Smooth muscle cell (in vitro differentiated cells): ENCODE measurements at regions not wholly inside any gene's neighbourhood (a gene's known extent, or its start where the extent isn't known, plus 50 kb on each side); places are given as distances from the start of the nearest gene placed in this dataset.

Source experiments
- DNase-seq: peaks from one replicate; lab custom pipeline; 2025; ENCODE audit not compliant: unreplicated experiment; lab: John Stamatoyannopoulos, UW
- H2AFZ ChIP-seq: fragments of 200-600 bp; sonication (generic); 2 replicates; pipeline ENCODE4 v1.6.0; 2016; ENCODE audit warnings: antibody characterized with exemption, low read depth, mild to moderate bottlenecking
- H3F3A ChIP-seq: fragments of 200-600 bp; sonication (generic); 2 replicates; pipeline ENCODE4 v1.6.0; 2017; ENCODE audit warnings: antibody characterized with exemption, low read depth
- H3K27ac ChIP-seq: fragments of 200-600 bp; sonication (generic); 2 replicates; pipeline ENCODE4 v1.5.1; 2016; ENCODE audit warnings: low read depth, mild to moderate bottlenecking
- H3K27me3 ChIP-seq: fragments of 200-600 bp; sonication (generic); 2 replicates; pipeline ENCODE4 v1.6.1; 2016; ENCODE audit warnings: low read depth, mild to moderate bottlenecking
- H3K36me3 ChIP-seq: fragments of 200-600 bp; sonication (generic); 2 replicates; pipeline ENCODE4 v1.5.1; 2016; ENCODE audit warnings: low read depth
- H3K4me1 ChIP-seq: fragments of 200-600 bp; sonication (generic); 2 replicates; pipeline ENCODE4 v1.5.1; 2016; ENCODE audit warnings: low read depth
- H3K4me2 ChIP-seq: fragments of 200-600 bp; sonication (generic); 2 replicates; pipeline ENCODE4 v1.6.0; 2016; ENCODE audit warnings: mild to moderate bottlenecking
- H3K4me3 ChIP-seq: fragments of 200-600 bp; sonication (generic); 2 replicates; pipeline ENCODE4 v1.5.1; 2016; ENCODE audit warnings: mild to moderate bottlenecking
- H3K79me2 ChIP-seq: fragments of 200-600 bp; sonication (generic); 2 replicates; pipeline ENCODE4 v1.6.0; 2016; ENCODE audit warnings: low read depth, mild to moderate bottlenecking
- H3K9ac ChIP-seq: fragments of 200-600 bp; sonication (generic); 2 replicates; pipeline ENCODE4 v1.6.0; 2016; ENCODE audit warnings: low read depth
- H3K9me3 ChIP-seq: fragments of 200-600 bp; sonication (generic); replicated peaks from 2 replicates; pipeline ENCODE4 v1.5.1; 2016; ENCODE audit warnings: low read depth
- H4K20me1 ChIP-seq: fragments of 200-600 bp; sonication (generic); 2 replicates; pipeline ENCODE4 v1.6.0; 2016; ENCODE audit warnings: low read depth
- CTCF ChIP-seq: fragments of 200-600 bp; sonication (generic); IDR thresholded peaks from 2 replicates; pipeline ENCODE4 v1.5.1; 2017; ENCODE audit warnings: borderline replicate concordance, mild to moderate bottlenecking, antibody characterized with exemption; ENCODE audit not compliant: insufficient read depth, poor library complexity, severe bottlenecking
- WGBS: methylation state at CpG from one replicate; pipeline ENCODE4 v1.1.7; 2016; ENCODE audit warnings: low lambda C conversion rate; 5-methylcytosine and 5-hydroxymethylcytosine counted together

- no peaks in the 10 kb centered on the region for H3K79me2 ChIP-seq
- no peaks in the 10 kb centered on the region for H3K36me3 ChIP-seq
- H3K27me3 ChIP-seq, result no peaks in the 10 kb centered on the region
- H3K9ac ChIP-seq, result no peak overlapping the region
- no peak overlapping the region for H3K4me2 ChIP-seq
- peak overlapping the region; percentile 33 for H2AFZ ChIP-seq
- no peak overlapping the region for H3K4me3 ChIP-seq
- no peaks in the 10 kb centered on the region for H3K4me1 ChIP-seq
- no peaks in the 10 kb centered on the region for H4K20me1 ChIP-seq
- no peak for DNase-seq
- H3K9me3 ChIP-seq, result no peaks in the 10 kb centered on the region
- TF ChIP-seq CTCF, result no peak
- no peaks in the 10 kb centered on the region for H3F3A ChIP-seq
- H3K27ac ChIP-seq, result no peak overlapping the region
Observed at GRCh38 chr4:137692205-137692604, 159.9 kb upstream of the PCDH18 start.

- Histone ChIP-seq H3K4me1 (no peaks in the 10 kb centered on the region), H3K4me2 (no peak overlapping the region), H2AFZ (peak overlapping the region; percentile 9), H3F3A (no peaks in the 10 kb centered on the region), H3K27ac (no peak overlapping the region), H3K79me2 (no peaks in the 10 kb centered on the region), H3K27me3 (no peaks in the 10 kb centered on the region), H3K9me3 (no peaks in the 10 kb centered on the region), H3K36me3 (no peaks in the 10 kb centered on the region), H3K4me3 (no peak overlapping the region), H4K20me1 (no peaks in the 10 kb centered on the region), H3K9ac (no peak overlapping the region)
- TF ChIP-seq CTCF, result no peak
- 75% methylated on average over 1 of the region's 1 CpG for WGBS
- DNase-seq, result no peak
Observed at GRCh38 chr4:137688651-137689050, 156.4 kb upstream of the PCDH18 start.

- no peak overlapping the region for H3K4me3 ChIP-seq
- H3K4me2 ChIP-seq, result no peak overlapping the region
- H4K20me1 ChIP-seq, result no peaks in the 10 kb centered on the region
- no peak for DNase-seq
- no peaks in the 10 kb centered on the region for H3K27me3 ChIP-seq
- peaks cover 11% of the 10 kb centered on the region for H3K4me1 ChIP-seq
- H3K36me3 ChIP-seq, result no peaks in the 10 kb centered on the region
- no peak overlapping the region for H3K9ac ChIP-seq
- peak overlapping the region; percentile 9 for H2AFZ ChIP-seq
- H3K9me3 ChIP-seq, result no peaks in the 10 kb centered on the region
- no peaks in the 10 kb centered on the region for H3F3A ChIP-seq
- no peaks in the 10 kb centered on the region for H3K79me2 ChIP-seq
- TF ChIP-seq CTCF, result no peak
- no peak overlapping the region for H3K27ac ChIP-seq
- 36% methylated on average over 3 of the region's 3 CpGs for WGBS
Observed at GRCh38 chr4:137685357-137685756, 153.1 kb upstream of the PCDH18 start.

GRCh38 chr4:137681081-137681480, 148.8 kb upstream of the PCDH18 start:
- Histone ChIP-seq H3K27me3 (no peaks in the 10 kb centered on the region), H3K4me2 (no peak overlapping the region), H3K79me2 (no peaks in the 10 kb centered on the region), H2AFZ (no peak overlapping the region), H3K4me3 (no peak overlapping the region), H4K20me1 (no peaks in the 10 kb centered on the region), H3K9me3 (no peaks in the 10 kb centered on the region), H3K9ac (no peak overlapping the region), H3K36me3 (no peaks in the 10 kb centered on the region), H3K4me1 (peaks cover 27% of the 10 kb centered on the region), H3F3A (no peaks in the 10 kb centered on the region), H3K27ac (no peak overlapping the region)
- DNase-seq, result no peak
- 88% methylated on average over 1 of the region's 1 CpG for WGBS
- TF ChIP-seq CTCF, result no peak
